Tibial nerve (tissue), 4 donors: ENCODE measurements at regions not wholly inside any gene's neighbourhood (a gene's known extent, or its start where the extent isn't known, plus 50 kb on each side); places are given as distances from the start of the nearest gene placed in this dataset.

ENCODE experiments used
- CTCF ChIP-seq, 5 experiments: fragments of 200-600 bp in 3 of 5; fragments of 450-650 bp in 2 of 5; sonication (generic) in 3 of 5; IDR thresholded peaks; one replicate each; pipeline ENCODE4 v1.5.1; 2016 to 2019; ENCODE audit warnings: antibody characterized with exemption in 5 of 5, mild to moderate bottlenecking in 3 of 5, moderate library complexity in 2 of 5
- EP300 ChIP-seq, 2 donors: sonication (generic); formaldehyde crosslinking; IDR thresholded peaks; one replicate each; pipeline ENCODE4 v1.6.1; 2017; ENCODE audit warnings: antibody characterized with exemption in 2 of 2, mild to moderate bottlenecking in 1 of 2
- POLR2A ChIP-seq, 2 donors: fragments of 450-650 bp; IDR thresholded peaks; one replicate each; pipeline ENCODE4 v1.6.1; 2017; ENCODE audit warnings: antibody characterized with exemption in 2 of 2, mild to moderate bottlenecking in 2 of 2, moderate library complexity in 2 of 2

DNA sequence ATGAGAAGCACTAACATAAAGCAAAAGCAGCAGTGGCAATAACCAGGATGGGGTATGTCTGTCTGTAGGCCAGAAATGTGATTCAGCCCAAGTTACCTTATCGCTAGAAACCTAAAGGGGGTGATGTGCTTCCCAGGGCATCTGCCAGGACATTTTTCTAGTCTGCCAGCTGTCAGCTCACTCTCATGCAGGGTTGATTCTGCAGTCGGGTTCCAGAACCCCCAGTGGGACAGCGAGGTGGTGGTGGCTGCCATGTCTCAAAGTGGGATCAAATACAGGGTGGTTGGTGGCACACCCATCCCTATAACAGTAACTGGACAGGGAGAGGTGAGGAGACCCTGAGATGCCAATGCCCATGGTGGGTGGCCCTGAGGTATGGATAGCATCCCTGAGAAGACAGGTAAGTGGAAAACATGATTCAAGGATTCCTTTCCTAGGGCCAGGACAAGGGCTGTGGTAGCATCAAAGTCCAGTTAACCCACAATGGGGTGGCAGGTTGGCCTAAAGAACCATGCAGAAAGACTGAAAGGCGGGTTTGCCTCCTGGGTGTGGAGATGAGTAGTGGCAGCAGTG lies 84.3 kb downstream of the TNFRSF13B start:
- TF ChIP-seq CTCF (IDR thresholded peaks at IDR 0.05): no peak
- no peak for TF ChIP-seq POLR2A (IDR thresholded peaks at IDR 0.05)
- no peak for TF ChIP-seq EP300 (IDR thresholded peaks at IDR 0.05)
